ENCODE measurements at regions not wholly inside any gene's neighbourhood (a gene's known extent, or its start where the extent isn't known, plus 50 kb on each side); places are given as distances from the start of the nearest gene placed in this dataset.
"Not testable (repeated sequence)": the region's sequence is repeated elsewhere in the genome, so short reads cannot be mapped to it uniquely, and the experiment has no call there.

GRCh38 chr10:14429043-14429700 lies 98.4 kb upstream of the FRMD4A start:
- no peaks in the 10 kb centered on the region for H3K27me3 ChIP-seq (ENCODE audit: control insufficient read depth, insufficient read depth, low read length)
- no peak for DNase-seq
- 58% methylated on average over 4 of the region's 6 CpGs for WGBS (ENCODE audit: insufficient coverage, low lambda C conversion rate)
- H3K4me3 ChIP-seq (ENCODE audit: low read length), result no peak overlapping the region
- no peak overlapping the region for H3K27ac ChIP-seq (ENCODE audit: low read length)
- no peaks in the 10 kb centered on the region for H3K4me1 ChIP-seq (ENCODE audit: control insufficient read depth, insufficient read depth, low read length)
- H3K9me3 ChIP-seq (ENCODE audit: control insufficient read depth, low read depth, low read length), result no peaks in the 10 kb centered on the region
- H3K36me3 ChIP-seq (ENCODE audit: control insufficient read depth, insufficient read depth, low read length), result no peaks in the 10 kb centered on the region

- DNase-seq, result no peak
- H3K27ac ChIP-seq (ENCODE audit: low read length), result no peak overlapping the region
- H3K27me3 ChIP-seq (ENCODE audit: control insufficient read depth, insufficient read depth, low read length), result no peaks in the 10 kb centered on the region
- no peak overlapping the region for H3K4me3 ChIP-seq (ENCODE audit: low read length)
- H3K9me3 ChIP-seq (ENCODE audit: control insufficient read depth, low read depth, low read length), result no peaks in the 10 kb centered on the region
- no peaks in the 10 kb centered on the region for H3K36me3 ChIP-seq (ENCODE audit: control insufficient read depth, insufficient read depth, low read length)
- H3K4me1 ChIP-seq (ENCODE audit: control insufficient read depth, insufficient read depth, low read length), result no peaks in the 10 kb centered on the region
- no CpG with 5 or more reads among the region's 1 CpG for WGBS (ENCODE audit: insufficient coverage, low lambda C conversion rate)
Measured at GRCh38 chr10:14425034-14425433, 94.3 kb upstream of the FRMD4A start.

DNA sequence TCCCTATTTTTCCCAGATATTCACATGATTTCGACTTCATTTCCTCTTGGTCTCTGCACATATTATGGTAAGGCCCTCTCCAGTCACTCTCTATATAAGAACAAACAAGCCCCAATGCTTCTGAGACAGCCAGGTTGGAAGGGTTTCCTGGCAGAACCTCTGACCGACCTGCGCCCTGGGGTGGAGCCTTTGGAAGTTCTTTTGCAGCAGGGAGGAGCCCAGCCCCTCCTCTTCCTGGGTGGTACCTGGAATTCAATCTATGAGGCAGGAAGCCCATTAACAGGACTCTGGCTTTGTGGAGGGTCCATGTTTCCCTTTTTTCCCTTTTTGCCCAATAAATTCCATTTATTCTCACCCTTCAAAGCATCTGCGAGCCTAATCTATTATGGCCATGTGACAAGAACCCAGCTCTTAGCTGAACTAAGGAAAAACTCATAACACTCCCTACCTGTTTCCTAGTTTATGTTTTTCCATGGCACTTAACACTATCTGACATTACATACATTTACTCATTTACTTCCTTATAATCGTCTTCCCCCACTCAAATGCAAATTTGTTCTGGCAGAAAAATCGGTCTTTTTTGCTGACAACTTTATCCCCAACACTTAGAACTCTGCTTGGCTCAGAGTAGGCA lies 92.5 kb upstream of the FRMD4A start:
- no peak overlapping the region for H3K27ac ChIP-seq (ENCODE audit: low read length)
- 78% methylated on average over 3 of the region's 6 CpGs for WGBS (ENCODE audit: insufficient coverage, low lambda C conversion rate)
- no peak for DNase-seq
- H3K4me3 ChIP-seq (ENCODE audit: low read length), result no peak overlapping the region
- H3K36me3 ChIP-seq (ENCODE audit: control insufficient read depth, insufficient read depth, low read length), result no peaks in the 10 kb centered on the region
- H3K27me3 ChIP-seq (ENCODE audit: control insufficient read depth, insufficient read depth, low read length), result no peaks in the 10 kb centered on the region
- H3K4me1 ChIP-seq (ENCODE audit: control insufficient read depth, insufficient read depth, low read length), result no peaks in the 10 kb centered on the region
- no peaks in the 10 kb centered on the region for H3K9me3 ChIP-seq (ENCODE audit: control insufficient read depth, low read depth, low read length)

- Histone ChIP-seq H3K9me3 (ENCODE audit: control insufficient read depth, low read depth, low read length) (no peaks in the 10 kb centered on the region), H3K4me3 (ENCODE audit: low read length) (no peak overlapping the region), H3K27ac (ENCODE audit: low read length) (no peak overlapping the region), H3K4me1 (ENCODE audit: control insufficient read depth, insufficient read depth, low read length) (no peaks in the 10 kb centered on the region), H3K36me3 (ENCODE audit: control insufficient read depth, insufficient read depth, low read length) (no peaks in the 10 kb centered on the region), H3K27me3 (ENCODE audit: control insufficient read depth, insufficient read depth, low read length) (no peaks in the 10 kb centered on the region)
- WGBS (ENCODE audit: insufficient coverage, low lambda C conversion rate), result 60% methylated on average over 1 of the region's 2 CpGs
- no peak for DNase-seq
Measured at GRCh38 chr10:14422431-14422830, 91.7 kb upstream of the FRMD4A start.

DNA sequence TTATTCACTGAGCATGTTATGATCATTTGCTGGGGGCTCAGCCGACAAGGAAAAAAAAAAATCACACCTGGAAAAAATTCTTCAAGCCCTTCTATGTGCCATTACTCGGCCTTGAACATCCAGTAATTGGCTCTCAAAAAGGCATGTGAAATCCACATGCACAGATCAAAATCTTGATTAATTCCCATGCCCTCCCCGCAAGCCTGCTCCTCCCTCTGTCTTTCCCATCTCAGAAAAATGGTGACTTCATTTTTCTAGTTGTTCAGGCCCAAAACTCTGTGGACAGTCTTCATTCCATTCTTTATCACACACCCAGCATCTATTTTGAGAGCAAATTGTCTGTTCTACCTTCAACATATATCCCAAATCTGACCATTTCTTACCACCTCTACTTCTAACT lies 91.2 kb upstream of the FRMD4A start:
- Histone ChIP-seq H3K4me3 (ENCODE audit: low read length) (no peak overlapping the region), H3K4me1 (ENCODE audit: control insufficient read depth, insufficient read depth, low read length) (no peaks in the 10 kb centered on the region), H3K36me3 (ENCODE audit: control insufficient read depth, insufficient read depth, low read length) (no peaks in the 10 kb centered on the region), H3K27ac (ENCODE audit: low read length) (no peak overlapping the region), H3K27me3 (ENCODE audit: control insufficient read depth, insufficient read depth, low read length) (no peaks in the 10 kb centered on the region), H3K9me3 (ENCODE audit: control insufficient read depth, low read depth, low read length) (no peaks in the 10 kb centered on the region)
- no CpG with 5 or more reads among the region's 3 CpGs for WGBS (ENCODE audit: insufficient coverage, low lambda C conversion rate)
- no peak for DNase-seq

DNA sequence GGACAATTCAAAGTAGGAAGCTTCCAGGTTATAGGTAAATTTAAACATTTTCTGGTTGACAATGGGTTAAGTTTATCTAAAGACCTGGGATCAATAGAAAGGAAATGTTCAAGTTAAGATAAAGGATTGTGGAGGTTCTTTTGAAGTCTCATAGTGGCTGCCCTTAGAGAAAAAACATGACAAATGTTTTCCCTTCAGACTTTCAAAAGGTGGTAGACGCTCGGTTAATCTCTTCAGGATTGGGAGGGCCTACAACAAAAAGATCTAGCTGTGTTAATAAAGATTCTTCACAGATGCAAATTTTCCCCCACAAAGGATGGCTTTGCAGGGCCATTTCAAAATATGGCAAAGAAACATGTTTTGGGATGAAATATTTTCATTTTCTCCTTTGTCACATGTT lies 86.6 kb upstream of the FRMD4A start:
- not testable (repeated sequence) for H3K9me3 ChIP-seq (ENCODE audit: control insufficient read depth, low read depth, low read length); H3K4me3 ChIP-seq (ENCODE audit: low read length); H3K27me3 ChIP-seq (ENCODE audit: control insufficient read depth, insufficient read depth, low read length); H3K27ac ChIP-seq (ENCODE audit: low read length); H3K36me3 ChIP-seq (ENCODE audit: control insufficient read depth, insufficient read depth, low read length); H3K4me1 ChIP-seq (ENCODE audit: control insufficient read depth, insufficient read depth, low read length); DNase-seq
- no CpG with 5 or more reads among the region's 2 CpGs for WGBS (ENCODE audit: insufficient coverage, low lambda C conversion rate)

- H3K4me3 ChIP-seq (ENCODE audit: low read length), result no peak overlapping the region
- no peaks in the 10 kb centered on the region for H3K9me3 ChIP-seq (ENCODE audit: control insufficient read depth, low read depth, low read length)
- no peak overlapping the region for H3K27ac ChIP-seq (ENCODE audit: low read length)
- H3K4me1 ChIP-seq (ENCODE audit: control insufficient read depth, insufficient read depth, low read length), result no peaks in the 10 kb centered on the region
- 80% methylated on average over 1 of the region's 7 CpGs for WGBS (ENCODE audit: insufficient coverage, low lambda C conversion rate)
- no peak for DNase-seq
- peaks cover 7% of the 10 kb centered on the region for H3K27me3 ChIP-seq (ENCODE audit: control insufficient read depth, insufficient read depth, low read length)
- H3K36me3 ChIP-seq (ENCODE audit: control insufficient read depth, insufficient read depth, low read length), result no peaks in the 10 kb centered on the region
Measured at GRCh38 chr10:14416308-14416700, 85.6 kb upstream of the FRMD4A start.

DNA sequence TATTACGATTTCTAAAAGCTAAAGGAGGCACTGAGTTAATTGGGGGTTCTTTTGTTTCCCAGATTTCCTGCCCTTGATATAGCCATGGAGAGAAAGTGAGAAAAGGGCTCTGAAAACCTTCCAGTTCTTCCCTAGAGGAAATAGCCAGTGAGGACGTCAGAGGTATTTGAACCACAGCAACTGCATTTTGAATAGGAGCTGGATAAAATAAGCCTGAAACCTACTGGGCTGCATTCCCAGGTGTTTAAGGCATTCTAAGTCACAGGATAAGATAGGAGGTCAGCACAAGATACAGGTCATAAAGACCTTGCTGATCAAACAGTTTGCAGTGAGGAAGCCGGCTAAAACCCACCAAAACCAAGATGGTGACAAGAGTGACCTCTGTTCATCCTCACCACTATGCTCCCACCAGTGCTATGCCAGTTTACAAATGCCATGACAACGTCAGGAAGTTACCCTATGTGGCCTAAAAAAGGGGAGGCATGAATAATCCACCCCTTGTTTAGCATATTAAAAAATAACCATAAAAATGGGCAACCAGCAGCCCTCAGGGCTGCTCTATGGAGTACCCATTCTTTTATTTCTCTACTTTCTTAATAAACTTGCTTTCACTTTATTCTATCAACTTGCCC lies 85.1 kb upstream of the FRMD4A start:
- Histone ChIP-seq H3K9me3 (ENCODE audit: control insufficient read depth, low read depth, low read length) (no peaks in the 10 kb centered on the region), H3K36me3 (ENCODE audit: control insufficient read depth, insufficient read depth, low read length) (no peaks in the 10 kb centered on the region), H3K4me1 (ENCODE audit: control insufficient read depth, insufficient read depth, low read length) (no peaks in the 10 kb centered on the region), H3K27me3 (ENCODE audit: control insufficient read depth, insufficient read depth, low read length) (peaks cover 7% of the 10 kb centered on the region), H3K27ac (ENCODE audit: low read length) (no peak overlapping the region), H3K4me3 (ENCODE audit: low read length) (no peak overlapping the region)
- no peak for DNase-seq
- no CpG with 5 or more reads among the region's 4 CpGs for WGBS (ENCODE audit: insufficient coverage, low lambda C conversion rate)

DNA sequence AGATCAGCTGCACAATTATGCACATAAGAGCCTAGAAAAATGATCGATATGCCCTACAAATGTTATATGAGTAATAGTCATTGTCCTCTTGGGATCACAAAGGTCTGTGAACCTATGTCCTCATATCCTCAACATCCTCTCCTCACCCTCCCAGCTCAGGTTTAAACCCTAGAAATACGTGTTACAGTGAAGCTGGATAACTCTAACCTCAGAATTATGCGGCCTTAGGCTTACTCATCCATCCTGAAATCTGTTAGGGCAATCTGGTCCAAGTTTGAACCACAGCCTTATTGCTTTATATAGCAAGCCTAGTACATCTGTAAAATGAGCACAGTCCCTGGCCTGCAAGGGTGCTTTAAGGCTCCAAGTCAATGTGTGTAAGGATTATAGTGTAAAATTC lies 84.2 kb upstream of the FRMD4A start:
- Histone ChIP-seq H3K9me3 (ENCODE audit: control insufficient read depth, low read depth, low read length) (no peaks in the 10 kb centered on the region), H3K4me1 (ENCODE audit: control insufficient read depth, insufficient read depth, low read length) (no peaks in the 10 kb centered on the region), H3K36me3 (ENCODE audit: control insufficient read depth, insufficient read depth, low read length) (no peaks in the 10 kb centered on the region), H3K27me3 (ENCODE audit: control insufficient read depth, insufficient read depth, low read length) (peaks cover 7% of the 10 kb centered on the region), H3K27ac (ENCODE audit: low read length) (no peak overlapping the region), H3K4me3 (ENCODE audit: low read length) (no peak overlapping the region)
- WGBS (ENCODE audit: insufficient coverage, low lambda C conversion rate), result no CpG with 5 or more reads among the region's 3 CpGs
- DNase-seq, result no peak

GRCh38 chr10:14413523-14413922 lies 82.8 kb upstream of the FRMD4A start:
- H3K4me3 ChIP-seq (ENCODE audit: low read length), result no peak overlapping the region
- WGBS (ENCODE audit: insufficient coverage, low lambda C conversion rate), result no CpG with 5 or more reads among the region's 5 CpGs

DNA sequence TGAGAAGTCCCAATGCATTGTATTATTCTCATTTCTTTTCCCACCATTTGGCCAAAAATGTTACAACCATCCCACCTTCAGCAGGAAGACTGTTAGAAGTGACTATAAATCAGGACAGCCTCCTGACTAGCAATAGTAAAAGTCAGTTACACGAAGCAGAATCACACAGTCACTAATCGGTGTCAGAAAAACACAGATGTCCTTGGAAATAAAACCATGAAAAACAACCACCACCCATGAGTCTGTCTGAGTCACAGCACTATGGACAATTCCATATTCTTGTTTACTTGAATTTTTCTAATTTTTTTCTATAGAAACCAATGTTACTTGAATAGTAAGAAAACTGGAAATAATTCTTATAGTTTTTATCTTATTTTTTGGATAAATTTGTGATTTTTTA lies 81.9 kb upstream of the FRMD4A start:
- no peaks in the 10 kb centered on the region for H3K4me1 ChIP-seq (ENCODE audit: control insufficient read depth, insufficient read depth, low read length)
- no peak overlapping the region for H3K4me3 ChIP-seq (ENCODE audit: low read length)
- H3K27me3 ChIP-seq (ENCODE audit: control insufficient read depth, insufficient read depth, low read length), result peaks cover 11% of the 10 kb centered on the region
- H3K27ac ChIP-seq (ENCODE audit: low read length), result no peak overlapping the region
- no peaks in the 10 kb centered on the region for H3K36me3 ChIP-seq (ENCODE audit: control insufficient read depth, insufficient read depth, low read length)
- 60% methylated on average over 2 of the region's 2 CpGs for WGBS (ENCODE audit: insufficient coverage, low lambda C conversion rate)
- H3K9me3 ChIP-seq (ENCODE audit: control insufficient read depth, low read depth, low read length), result no peaks in the 10 kb centered on the region
- DNase-seq, result no peak

More at GRCh38 chr10:14413523-14413922, 82.8 kb upstream of the FRMD4A start:
- Histone ChIP-seq H3K4me1 (ENCODE audit: control insufficient read depth, insufficient read depth, low read length) (no peaks in the 10 kb centered on the region), H3K9me3 (ENCODE audit: control insufficient read depth, low read depth, low read length) (no peaks in the 10 kb centered on the region), H3K27me3 (ENCODE audit: control insufficient read depth, insufficient read depth, low read length) (peaks cover 10% of the 10 kb centered on the region), H3K36me3 (ENCODE audit: control insufficient read depth, insufficient read depth, low read length) (no peaks in the 10 kb centered on the region), H3K27ac (ENCODE audit: low read length) (no peak overlapping the region)
- DNase-seq, result no peak

Measured in large intestine (tissue), 3 donors.